SK-N-MC (cell line): ENCODE measurements at regions not wholly inside any gene's neighbourhood (a gene's known extent, or its start where the extent isn't known, plus 50 kb on each side); places are given as distances from the start of the nearest gene placed in this dataset.

Source experiments
- EZH2 ChIP-seq: fragments of 200-600 bp; sonication (generic); IDR thresholded peaks from one replicate; pipeline ENCODE4 v1.6.1; 2017; ENCODE audit warnings: antibody characterized with exemption
- FOXP2 ChIP-seq: optimal IDR thresholded peaks from 2 replicates; pipeline ENCODE3; 2011; ENCODE audit warnings: mild to moderate bottlenecking, moderate library complexity; ENCODE audit not compliant: insufficient read depth; ENCODE audit errors: extremely low read length, control extremely low read depth
- POLR2AphosphoS5 ChIP-seq: IDR thresholded peaks from 2 replicates; pipeline ENCODE4 v1.6.1; 2012; ENCODE audit warnings: mild to moderate bottlenecking, low read depth, low read length, borderline replicate concordance

- TF ChIP-seq POLR2AphosphoS5 (no peak), EZH2 (no peak), FOXP2 (no peak)
Measured at GRCh38 chr6:56789879-56790278, 147.2 kb upstream of the DST start.
